ENCODE measurements at regions not wholly inside any gene's neighbourhood (a gene's known extent, or its start where the extent isn't known, plus 50 kb on each side); places are given as distances from the start of the nearest gene placed in this dataset.
"Not testable (repeated sequence)": the region's sequence is repeated elsewhere in the genome, so short reads cannot be mapped to it uniquely, and the experiment has no call there.

GRCh38 chrX:63160994-63161393 is 190.1 kb downstream of the SPIN4 start:
- not testable (repeated sequence) for H3K36me3 ChIP-seq (ENCODE audit: insufficient read depth, low read length); H4K20me1 ChIP-seq (ENCODE audit: insufficient read depth, low read length); H3K4me2 ChIP-seq (ENCODE audit: insufficient read depth, low read length); H3K9me3 ChIP-seq (ENCODE audit: insufficient read depth, low read length, severe bottlenecking); H3K79me2 ChIP-seq (ENCODE audit: insufficient read depth, low read length); H2AFZ ChIP-seq (ENCODE audit: low read depth, low read length); H3K4me1 ChIP-seq (ENCODE audit: insufficient read depth, low read length); H3K4me3 ChIP-seq (ENCODE audit: low read depth in 1 of 2, low read length in 2 of 2); H3K27me3 ChIP-seq (ENCODE audit: insufficient read depth, low read length, poor library complexity); DNase-seq; H3K9ac ChIP-seq (ENCODE audit: low read depth, low read length); H3K27ac ChIP-seq (ENCODE audit: low read length)
- ATAC-seq (ENCODE audit: insufficient read depth, low read depth), result peak; percentile 66

- H3K27me3 ChIP-seq (ENCODE audit: insufficient read depth, low read length, poor library complexity); DNase-seq; H3K79me2 ChIP-seq (ENCODE audit: insufficient read depth, low read length); H3K4me2 ChIP-seq (ENCODE audit: insufficient read depth, low read length); H3K4me3 ChIP-seq (ENCODE audit: low read depth in 1 of 2, low read length in 2 of 2); H3K9me3 ChIP-seq (ENCODE audit: insufficient read depth, low read length, severe bottlenecking); H3K4me1 ChIP-seq (ENCODE audit: insufficient read depth, low read length); H3K36me3 ChIP-seq (ENCODE audit: insufficient read depth, low read length); ATAC-seq (ENCODE audit: insufficient read depth, low read depth); H4K20me1 ChIP-seq (ENCODE audit: insufficient read depth, low read length); H3K9ac ChIP-seq (ENCODE audit: low read depth, low read length); H2AFZ ChIP-seq (ENCODE audit: low read depth, low read length); H3K27ac ChIP-seq (ENCODE audit: low read length): not testable (repeated sequence)
These were observed 190.8 kb downstream of the SPIN4 start for GRCh38 chrX:63160340-63160739.

- H3K9ac ChIP-seq (ENCODE audit: low read depth, low read length); ATAC-seq (ENCODE audit: insufficient read depth, low read depth); H3K4me2 ChIP-seq (ENCODE audit: insufficient read depth, low read length); H3K4me1 ChIP-seq (ENCODE audit: insufficient read depth, low read length); DNase-seq; H3K9me3 ChIP-seq (ENCODE audit: insufficient read depth, low read length, severe bottlenecking); H3K36me3 ChIP-seq (ENCODE audit: insufficient read depth, low read length); H3K27me3 ChIP-seq (ENCODE audit: insufficient read depth, low read length, poor library complexity); H3K4me3 ChIP-seq (ENCODE audit: low read depth in 1 of 2, low read length in 2 of 2); H3K79me2 ChIP-seq (ENCODE audit: insufficient read depth, low read length); H4K20me1 ChIP-seq (ENCODE audit: insufficient read depth, low read length); H2AFZ ChIP-seq (ENCODE audit: low read depth, low read length); H3K27ac ChIP-seq (ENCODE audit: low read length): not testable (repeated sequence)
These were observed 205.6 kb downstream of the SPIN4 start for GRCh38 chrX:63145526-63145925.

- not testable (repeated sequence) for H3K79me2 ChIP-seq (ENCODE audit: insufficient read depth, low read length); H4K20me1 ChIP-seq (ENCODE audit: insufficient read depth, low read length); H3K4me1 ChIP-seq (ENCODE audit: insufficient read depth, low read length); ATAC-seq (ENCODE audit: insufficient read depth, low read depth); H3K27ac ChIP-seq (ENCODE audit: low read length); H3K4me3 ChIP-seq (ENCODE audit: low read depth in 1 of 2, low read length in 2 of 2); H3K4me2 ChIP-seq (ENCODE audit: insufficient read depth, low read length); H3K9ac ChIP-seq (ENCODE audit: low read depth, low read length); H3K27me3 ChIP-seq (ENCODE audit: insufficient read depth, low read length, poor library complexity); H3K9me3 ChIP-seq (ENCODE audit: insufficient read depth, low read length, severe bottlenecking); DNase-seq; H3K36me3 ChIP-seq (ENCODE audit: insufficient read depth, low read length); H2AFZ ChIP-seq (ENCODE audit: low read depth, low read length)
These were observed 208.5 kb downstream of the SPIN4 start for GRCh38 chrX:63142588-63142987.

- not testable (repeated sequence) for DNase-seq; H3K9ac ChIP-seq (ENCODE audit: low read depth, low read length); H3K27ac ChIP-seq (ENCODE audit: low read length); H3K9me3 ChIP-seq (ENCODE audit: insufficient read depth, low read length, severe bottlenecking); ATAC-seq (ENCODE audit: insufficient read depth, low read depth); H3K4me3 ChIP-seq (ENCODE audit: low read depth in 1 of 2, low read length in 2 of 2); H3K27me3 ChIP-seq (ENCODE audit: insufficient read depth, low read length, poor library complexity); H4K20me1 ChIP-seq (ENCODE audit: insufficient read depth, low read length); H3K36me3 ChIP-seq (ENCODE audit: insufficient read depth, low read length); H3K4me1 ChIP-seq (ENCODE audit: insufficient read depth, low read length); H3K4me2 ChIP-seq (ENCODE audit: insufficient read depth, low read length); H3K79me2 ChIP-seq (ENCODE audit: insufficient read depth, low read length); H2AFZ ChIP-seq (ENCODE audit: low read depth, low read length)
These were observed 215.3 kb downstream of the SPIN4 start for GRCh38 chrX:63135859-63136258.

GRCh38 chrX:63128509-63128908 is 222.6 kb downstream of the SPIN4 start:
- no peaks in the 10 kb centered on the region for H3K36me3 ChIP-seq (ENCODE audit: insufficient read depth, low read length)
- H3K4me3 ChIP-seq (ENCODE audit: low read depth in 1 of 2, low read length in 2 of 2), result no peak overlapping the region
- no peak for TF ChIP-seq EZH2 (IDR thresholded peaks at IDR 0.05; ENCODE audit: borderline replicate concordance, low read depth, low read length, severe bottlenecking)
- peak; percentile 66 for TF ChIP-seq CTCF (IDR thresholded peaks at IDR 0.05; ENCODE audit: borderline replicate concordance, extremely low read depth, low read length, poor library complexity, severe bottlenecking)
- DNase-seq, result peak; percentile 52
- no peak overlapping the region for H2AFZ ChIP-seq (ENCODE audit: low read depth, low read length)
- no peaks in the 10 kb centered on the region for H3K79me2 ChIP-seq (ENCODE audit: insufficient read depth, low read length)
- no peak overlapping the region for H3K4me2 ChIP-seq (ENCODE audit: insufficient read depth, low read length)
- peak; percentile 53; the same call in 1 of the 3 replicates for ATAC-seq (ENCODE audit: insufficient read depth, low read depth)
- H3K27ac ChIP-seq (ENCODE audit: low read length), result no peak overlapping the region
- H3K27me3 ChIP-seq (ENCODE audit: insufficient read depth, low read length, poor library complexity), result no peaks in the 10 kb centered on the region
- H3K9ac ChIP-seq (ENCODE audit: low read depth, low read length), result no peak overlapping the region
- no peaks in the 10 kb centered on the region for H3K9me3 ChIP-seq (ENCODE audit: insufficient read depth, low read length, severe bottlenecking)
- no peaks in the 10 kb centered on the region for H3K4me1 ChIP-seq (ENCODE audit: insufficient read depth, low read length)
- H4K20me1 ChIP-seq (ENCODE audit: insufficient read depth, low read length), result no peaks in the 10 kb centered on the region

All from DND-41 (cell line).